IMR-90 (cell line): ENCODE measurements at regions not wholly inside any gene's neighbourhood (a gene's known extent, or its start where the extent isn't known, plus 50 kb on each side); places are given as distances from the start of the nearest gene placed in this dataset.

ENCODE experiments used
- CEBPB ChIP-seq: IDR thresholded peaks from 2 replicates; pipeline ENCODE4 v1.6.1; 2012; ENCODE audit warnings: low read depth, low read length, improper control_type of control experiment
- CTCF ChIP-seq: conservative IDR thresholded peaks from 2 replicates; pipeline ENCODE4 v1.5.1; 2012; ENCODE audit warnings: mild to moderate bottlenecking, low read depth, low read length, improper control_type of control experiment
- POLR2A ChIP-seq: IDR thresholded peaks from 2 replicates; pipeline ENCODE4 v1.6.1; 2012; ENCODE audit warnings: mild to moderate bottlenecking, low read depth, low read length
- RAD21 ChIP-seq: IDR thresholded peaks from 2 replicates; pipeline ENCODE4 v1.6.1; 2012; ENCODE audit warnings: low read length, improper control_type of control experiment
- RFX5 ChIP-seq: IDR thresholded peaks from 2 replicates; pipeline ENCODE4 v1.8.0; 2012; ENCODE audit warnings: low read depth, mild to moderate bottlenecking, low read length, moderate library complexity

GRCh38 chr5:172542651-172543131 is 88.4 kb upstream of the SH3PXD2B start:
- TF ChIP-seq CEBPB (no peak), RAD21 (no peak), CTCF (no peak), RFX5 (no peak), POLR2A (no peak)
